Astrocyte (in vitro differentiated cells and primary cell): ENCODE measurements at regions not wholly inside any gene's neighbourhood (a gene's known extent, or its start where the extent isn't known, plus 50 kb on each side); places are given as distances from the start of the nearest gene placed in this dataset.

Experiments used
- DNase-seq: peaks from one replicate; pipeline ENCODE4 v3.0.0-alpha.2; 2010; ENCODE audit warnings: low read depth
- FAIRE-seq: peaks from 2 replicates; lab custom pipeline; 2011; peaks lifted over from hg19 to GRCh38; lab: Jason Lieb, UNC
- H2AFZ ChIP-seq: 2 replicates; pipeline ENCODE4 v1.6.0; 2012; ENCODE audit warnings: low read depth, low read length, inconsistent platforms
- H3K27ac ChIP-seq: 2 replicates; pipeline ENCODE4 v1.5.1; 2011; ENCODE audit warnings: low read depth, low read length, inconsistent platforms
- H3K27me3 ChIP-seq: 2 replicates; pipeline ENCODE4 v1.6.0; 2011; ENCODE audit warnings: low read length, inconsistent platforms; ENCODE audit not compliant: insufficient read depth
- H3K36me3 ChIP-seq: 2 replicates; pipeline ENCODE4 v1.5.1; 2011; ENCODE audit warnings: low read length, inconsistent platforms; ENCODE audit not compliant: insufficient read depth
- H3K4me1 ChIP-seq: 2 replicates; pipeline ENCODE4 v1.5.1; 2011; ENCODE audit warnings: low read length, inconsistent platforms; ENCODE audit not compliant: insufficient read depth
- H3K4me2 ChIP-seq: 2 replicates; pipeline ENCODE4 v1.6.0; 2012; ENCODE audit warnings: low read length, inconsistent platforms
- H3K4me3 ChIP-seq: 2 replicates; pipeline ENCODE4 v1.5.1; 2011; ENCODE audit warnings: low read depth, mild to moderate bottlenecking, low read length, inconsistent platforms; ENCODE audit not compliant: insufficient read depth
- H3K79me2 ChIP-seq: 2 replicates; pipeline ENCODE4 v1.6.0; 2012; ENCODE audit warnings: mild to moderate bottlenecking, low read length, inconsistent platforms; ENCODE audit not compliant: insufficient read depth
- H3K9ac ChIP-seq: 2 replicates; pipeline ENCODE4 v1.6.0; 2012; ENCODE audit warnings: mild to moderate bottlenecking, low read length, inconsistent platforms
- H3K9me3 ChIP-seq: 2 replicates; pipeline ENCODE4 v1.5.1; 2012; ENCODE audit warnings: low read depth, mild to moderate bottlenecking, low read length, inconsistent platforms; ENCODE audit not compliant: insufficient read depth
- H4K20me1 ChIP-seq: 2 replicates; pipeline ENCODE4 v1.6.0; 2012; ENCODE audit warnings: low read length, inconsistent platforms; ENCODE audit not compliant: insufficient read depth
- H3K27ac Mint-ChIP-seq: one replicate; pipeline ENCODE4 v1.8.0; 2021; ENCODE audit warnings: mild to moderate bottlenecking, mixed read lengths; ENCODE audit not compliant: unreplicated experiment
- H3K27me3 Mint-ChIP-seq: one replicate; pipeline ENCODE4 v1.8.0; 2021; ENCODE audit warnings: low read depth, mixed read lengths; ENCODE audit not compliant: unreplicated experiment
- H3K36me3 Mint-ChIP-seq: one replicate; pipeline ENCODE4 v1.8.0; 2021; ENCODE audit warnings: low read depth, mixed read lengths; ENCODE audit not compliant: unreplicated experiment
- H3K4me1 Mint-ChIP-seq: one replicate; pipeline ENCODE4 v1.8.0; 2021; ENCODE audit warnings: low read depth, mixed read lengths; ENCODE audit not compliant: unreplicated experiment
- H3K4me3 Mint-ChIP-seq: one replicate; pipeline ENCODE4 v1.8.0; 2021; ENCODE audit warnings: mild to moderate bottlenecking, moderate library complexity, mixed read lengths; ENCODE audit not compliant: unreplicated experiment
- H3K9me3 Mint-ChIP-seq: one replicate; pipeline ENCODE4 v1.8.0; 2021; ENCODE audit warnings: mild to moderate bottlenecking, mixed read lengths; ENCODE audit not compliant: unreplicated experiment
- EZH2 ChIP-seq: IDR thresholded peaks from 2 replicates; pipeline ENCODE4 v1.6.1; 2012; ENCODE audit warnings: mild to moderate bottlenecking, low read length, inconsistent platforms; ENCODE audit not compliant: insufficient read depth
- TF ChIP-seq, protein P1 (sequence below): IDR thresholded peaks from 2 replicates; pipeline ENCODE4 v1.5.1; 2011; ENCODE audit warnings: low read depth, mild to moderate bottlenecking, inconsistent platforms, low read length, moderate library complexity; ENCODE audit not compliant: insufficient read depth

GRCh38 chr6:86511962-86512361 lies 425.4 kb upstream of the HTR1E start:
- no peak for TF ChIP-seq EZH2
- H3K9me3 ChIP-seq, result peaks cover 4% of the 10 kb centered on the region
- Mint-ChIP-seq H3K27me3 (no peaks in the 10 kb centered on the region), H3K9me3 (no peaks in the 10 kb centered on the region), H3K4me1 (no peaks in the 10 kb centered on the region), H3K27ac (no peak overlapping the region), H3K36me3 (no peaks in the 10 kb centered on the region), H3K4me3 (no peak overlapping the region)
- no peaks in the 10 kb centered on the region for H3K36me3 ChIP-seq
- DNase-seq, result no peak
- H2AFZ ChIP-seq, result no peak overlapping the region
- FAIRE-seq, result no peak
- H3K9ac ChIP-seq, result no peak overlapping the region
- no peak overlapping the region for H3K27ac ChIP-seq
- no peaks in the 10 kb centered on the region for H3K27me3 ChIP-seq
- no peak overlapping the region for H3K4me3 ChIP-seq
- no peaks in the 10 kb centered on the region for H4K20me1 ChIP-seq
- H3K4me1 ChIP-seq, result no peaks in the 10 kb centered on the region
- H3K4me2 ChIP-seq, result no peak overlapping the region
- no peaks in the 10 kb centered on the region for H3K79me2 ChIP-seq

- H3K79me2 ChIP-seq, result no peaks in the 10 kb centered on the region
- H3K4me2 ChIP-seq, result no peak overlapping the region
- no peaks in the 10 kb centered on the region for H4K20me1 ChIP-seq
- H3K9ac ChIP-seq, result no peak overlapping the region
- H3K9me3 ChIP-seq, result peaks cover 4% of the 10 kb centered on the region
- Mint-ChIP-seq H3K4me1 (no peaks in the 10 kb centered on the region), H3K9me3 (no peaks in the 10 kb centered on the region), H3K36me3 (no peaks in the 10 kb centered on the region), H3K4me3 (no peak overlapping the region), H3K27ac (no peak overlapping the region), H3K27me3 (no peaks in the 10 kb centered on the region)
- no peak for TF ChIP-seq EZH2
- TF ChIP-seq, protein P1, sequence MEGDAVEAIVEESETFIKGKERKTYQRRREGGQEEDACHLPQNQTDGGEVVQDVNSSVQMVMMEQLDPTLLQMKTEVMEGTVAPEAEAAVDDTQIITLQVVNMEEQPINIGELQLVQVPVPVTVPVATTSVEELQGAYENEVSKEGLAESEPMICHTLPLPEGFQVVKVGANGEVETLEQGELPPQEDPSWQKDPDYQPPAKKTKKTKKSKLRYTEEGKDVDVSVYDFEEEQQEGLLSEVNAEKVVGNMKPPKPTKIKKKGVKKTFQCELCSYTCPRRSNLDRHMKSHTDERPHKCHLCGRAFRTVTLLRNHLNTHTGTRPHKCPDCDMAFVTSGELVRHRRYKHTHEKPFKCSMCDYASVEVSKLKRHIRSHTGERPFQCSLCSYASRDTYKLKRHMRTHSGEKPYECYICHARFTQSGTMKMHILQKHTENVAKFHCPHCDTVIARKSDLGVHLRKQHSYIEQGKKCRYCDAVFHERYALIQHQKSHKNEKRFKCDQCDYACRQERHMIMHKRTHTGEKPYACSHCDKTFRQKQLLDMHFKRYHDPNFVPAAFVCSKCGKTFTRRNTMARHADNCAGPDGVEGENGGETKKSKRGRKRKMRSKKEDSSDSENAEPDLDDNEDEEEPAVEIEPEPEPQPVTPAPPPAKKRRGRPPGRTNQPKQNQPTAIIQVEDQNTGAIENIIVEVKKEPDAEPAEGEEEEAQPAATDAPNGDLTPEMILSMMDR, result no peak
- H3K27me3 ChIP-seq, result no peaks in the 10 kb centered on the region
- FAIRE-seq (no peak), DNase-seq (no peak)
- H3K27ac ChIP-seq, result no peak overlapping the region
- no peaks in the 10 kb centered on the region for H3K4me1 ChIP-seq
- no peaks in the 10 kb centered on the region for H3K36me3 ChIP-seq
- H3K4me3 ChIP-seq, result no peak overlapping the region
- H2AFZ ChIP-seq, result no peak overlapping the region
Observed at GRCh38 chr6:86508230-86508629, 429.1 kb upstream of the HTR1E start.

DNA sequence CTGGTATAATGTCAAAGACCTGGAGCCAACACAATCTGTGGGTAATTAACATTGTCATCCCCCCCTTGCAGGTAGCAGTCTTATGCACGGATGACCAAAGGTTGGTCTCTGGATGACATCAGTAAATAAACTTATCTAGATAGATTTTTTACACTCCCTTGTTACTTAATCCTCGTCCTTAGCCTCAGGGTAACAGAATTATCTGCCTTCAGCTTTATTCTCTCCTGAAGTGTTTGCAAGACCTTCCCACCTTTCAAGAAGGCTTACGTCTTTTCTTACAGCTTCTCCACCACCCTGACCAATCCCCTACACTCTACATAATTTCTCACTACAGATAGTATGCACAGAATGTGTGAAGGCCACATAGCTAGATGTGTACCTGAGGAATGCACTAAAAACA lies 434.8 kb upstream of the HTR1E start:
- no peaks in the 10 kb centered on the region for H3K36me3 ChIP-seq
- FAIRE-seq (no peak), DNase-seq (no peak)
- no peak overlapping the region for H3K4me3 Mint-ChIP-seq
- no peaks in the 10 kb centered on the region for H3K27me3 ChIP-seq
- H3K9me3 ChIP-seq, result no peaks in the 10 kb centered on the region
- no peak overlapping the region for H3K4me2 ChIP-seq
- H3K79me2 ChIP-seq, result no peaks in the 10 kb centered on the region
- no peak overlapping the region for H3K27ac ChIP-seq
- H3K27ac Mint-ChIP-seq, result no peak overlapping the region
- H3K9me3 Mint-ChIP-seq, result peaks cover 7% of the 10 kb centered on the region
- no peaks in the 10 kb centered on the region for H3K36me3 Mint-ChIP-seq
- no peaks in the 10 kb centered on the region for H4K20me1 ChIP-seq
- no peak overlapping the region for H3K4me3 ChIP-seq
- H3K27me3 Mint-ChIP-seq, result no peaks in the 10 kb centered on the region
- no peaks in the 10 kb centered on the region for H3K4me1 ChIP-seq
- no peak overlapping the region for H3K9ac ChIP-seq
- H3K4me1 Mint-ChIP-seq, result peaks cover 2% of the 10 kb centered on the region
- TF ChIP-seq, protein P1, result no peak
- no peak for TF ChIP-seq EZH2
- no peak overlapping the region for H2AFZ ChIP-seq
